ENCODE measurements at regions not wholly inside any gene's neighbourhood (a gene's known extent, or its start where the extent isn't known, plus 50 kb on each side); places are given as distances from the start of the nearest gene placed in this dataset.

- no peaks in the 10 kb centered on the region for H3K4me1 ChIP-seq (ENCODE audit: insufficient read depth)
- DNase-seq (ENCODE audit: low spot score): no peak
- Mint-ChIP-seq H3K4me3 (no peak overlapping the region), H3K27ac (no peak overlapping the region), H3K27me3 (ENCODE audit: insufficient read depth, low read depth, poor library complexity) (peaks cover 2% of the 10 kb centered on the region), H3K4me1 (0 out of 3 replicates have a peak, but pooled peaks cover 3% of the 10 kb centered on the region), H3K9me3 (peaks cover 8% of the 10 kb centered on the region), H3K36me3 (ENCODE audit: low read depth) (peaks cover 3% of the 10 kb centered on the region; the same call in 1 of the 3 replicates)
- peak overlapping the region; percentile 69 for H2AFZ ChIP-seq
- H3K27me3 ChIP-seq (ENCODE audit: insufficient read depth): no peaks in the 10 kb centered on the region
- no peak overlapping the region for H3K4me2 ChIP-seq
- TF ChIP-seq CREB1 (CRISPR knock-in tag; IDR thresholded peaks at IDR 0.05; ENCODE audit: low read depth): no peak
- no peak for TF ChIP-seq CTCF (conservative IDR thresholded peaks at IDR 0.05; ENCODE audit: low read depth in 2 of 2)
- no peak for TF ChIP-seq ZNF114 (CRISPR knock-in tag; IDR thresholded peaks at IDR 0.05)
- TF ChIP-seq ZNF331 (CRISPR knock-in tag; IDR thresholded peaks at IDR 0.05; ENCODE audit: low read depth): no peak
- TF ChIP-seq STAT1 (IDR thresholded peaks at IDR 0.05; ENCODE audit: unreplicated experiment): no peak
- no peak for TF ChIP-seq NANOG (IDR thresholded peaks at IDR 0.05; ENCODE audit: borderline replicate concordance)
- no peak for TF ChIP-seq ETS1 (IDR thresholded peaks at IDR 0.05)
- TF ChIP-seq, protein P1, sequence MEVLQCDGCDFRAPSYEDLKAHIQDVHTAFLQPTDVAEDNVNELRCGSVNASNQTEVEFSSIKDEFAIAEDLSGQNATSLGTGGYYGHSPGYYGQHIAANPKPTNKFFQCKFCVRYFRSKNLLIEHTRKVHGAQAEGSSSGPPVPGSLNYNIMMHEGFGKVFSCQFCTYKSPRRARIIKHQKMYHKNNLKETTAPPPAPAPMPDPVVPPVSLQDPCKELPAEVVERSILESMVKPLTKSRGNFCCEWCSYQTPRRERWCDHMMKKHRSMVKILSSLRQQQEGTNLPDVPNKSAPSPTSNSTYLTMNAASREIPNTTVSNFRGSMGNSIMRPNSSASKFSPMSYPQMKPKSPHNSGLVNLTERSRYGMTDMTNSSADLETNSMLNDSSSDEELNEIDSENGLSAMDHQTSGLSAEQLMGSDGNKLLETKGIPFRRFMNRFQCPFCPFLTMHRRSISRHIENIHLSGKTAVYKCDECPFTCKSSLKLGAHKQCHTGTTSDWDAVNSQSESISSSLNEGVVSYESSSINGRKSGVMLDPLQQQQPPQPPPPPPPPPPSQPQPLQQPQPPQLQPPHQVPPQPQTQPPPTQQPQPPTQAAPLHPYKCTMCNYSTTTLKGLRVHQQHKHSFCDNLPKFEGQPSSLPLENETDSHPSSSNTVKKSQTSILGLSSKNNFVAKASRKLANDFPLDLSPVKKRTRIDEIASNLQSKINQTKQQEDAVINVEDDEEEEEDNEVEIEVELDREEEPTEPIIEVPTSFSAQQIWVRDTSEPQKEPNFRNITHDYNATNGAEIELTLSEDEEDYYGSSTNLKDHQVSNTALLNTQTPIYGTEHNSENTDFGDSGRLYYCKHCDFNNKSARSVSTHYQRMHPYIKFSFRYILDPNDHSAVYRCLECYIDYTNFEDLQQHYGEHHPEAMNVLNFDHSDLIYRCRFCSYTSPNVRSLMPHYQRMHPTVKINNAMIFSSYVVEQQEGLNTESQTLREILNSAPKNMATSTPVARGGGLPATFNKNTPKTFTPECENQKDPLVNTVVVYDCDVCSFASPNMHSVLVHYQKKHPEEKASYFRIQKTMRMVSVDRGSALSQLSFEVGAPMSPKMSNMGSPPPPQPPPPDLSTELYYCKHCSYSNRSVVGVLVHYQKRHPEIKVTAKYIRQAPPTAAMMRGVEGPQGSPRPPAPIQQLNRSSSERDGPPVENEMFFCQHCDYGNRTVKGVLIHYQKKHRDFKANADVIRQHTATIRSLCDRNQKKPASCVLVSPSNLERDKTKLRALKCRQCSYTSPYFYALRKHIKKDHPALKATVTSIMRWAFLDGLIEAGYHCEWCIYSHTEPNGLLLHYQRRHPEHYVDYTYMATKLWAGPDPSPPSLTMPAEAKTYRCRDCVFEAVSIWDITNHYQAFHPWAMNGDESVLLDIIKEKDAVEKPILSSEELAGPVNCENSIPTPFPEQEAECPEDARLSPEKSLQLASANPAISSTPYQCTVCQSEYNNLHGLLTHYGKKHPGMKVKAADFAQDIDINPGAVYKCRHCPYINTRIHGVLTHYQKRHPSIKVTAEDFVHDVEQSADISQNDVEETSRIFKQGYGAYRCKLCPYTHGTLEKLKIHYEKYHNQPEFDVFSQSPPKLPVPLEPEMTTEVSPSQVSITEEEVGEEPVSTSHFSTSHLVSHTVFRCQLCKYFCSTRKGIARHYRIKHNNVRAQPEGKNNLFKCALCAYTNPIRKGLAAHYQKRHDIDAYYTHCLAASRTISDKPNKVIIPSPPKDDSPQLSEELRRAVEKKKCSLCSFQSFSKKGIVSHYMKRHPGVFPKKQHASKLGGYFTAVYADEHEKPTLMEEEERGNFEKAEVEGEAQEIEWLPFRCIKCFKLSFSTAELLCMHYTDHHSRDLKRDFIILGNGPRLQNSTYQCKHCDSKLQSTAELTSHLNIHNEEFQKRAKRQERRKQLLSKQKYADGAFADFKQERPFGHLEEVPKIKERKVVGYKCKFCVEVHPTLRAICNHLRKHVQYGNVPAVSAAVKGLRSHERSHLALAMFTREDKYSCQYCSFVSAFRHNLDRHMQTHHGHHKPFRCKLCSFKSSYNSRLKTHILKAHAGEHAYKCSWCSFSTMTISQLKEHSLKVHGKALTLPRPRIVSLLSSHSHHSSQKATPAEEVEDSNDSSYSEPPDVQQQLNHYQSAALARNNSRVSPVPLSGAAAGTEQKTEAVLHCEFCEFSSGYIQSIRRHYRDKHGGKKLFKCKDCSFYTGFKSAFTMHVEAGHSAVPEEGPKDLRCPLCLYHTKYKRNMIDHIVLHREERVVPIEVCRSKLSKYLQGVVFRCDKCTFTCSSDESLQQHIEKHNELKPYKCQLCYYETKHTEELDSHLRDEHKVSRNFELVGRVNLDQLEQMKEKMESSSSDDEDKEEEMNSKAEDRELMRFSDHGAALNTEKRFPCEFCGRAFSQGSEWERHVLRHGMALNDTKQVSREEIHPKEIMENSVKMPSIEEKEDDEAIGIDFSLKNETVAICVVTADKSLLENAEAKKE (CRISPR knock-in tag; IDR thresholded peaks at IDR 0.05): no peak
- no peak for TF ChIP-seq POLR2AphosphoS5 (IDR thresholded peaks at IDR 0.05; ENCODE audit: low read depth)
- TF ChIP-seq EZH2 (IDR thresholded peaks at IDR 0.05; ENCODE audit: low read depth, unreplicated experiment): no peak
- TF ChIP-seq JUNB (IDR thresholded peaks at IDR 0.05; ENCODE audit: unreplicated experiment): no peak
- no peaks in the 10 kb centered on the region for H3K9me2 ChIP-seq (ENCODE audit: insufficient read depth)
- no peaks in the 10 kb centered on the region for H4K20me1 ChIP-seq (replicated peaks; ENCODE audit: insufficient read depth)
- ATAC-seq: no peak
- H3K79me2 ChIP-seq (replicated peaks; ENCODE audit: insufficient read depth): no peaks in the 10 kb centered on the region
- H3K27ac ChIP-seq (ENCODE audit: low read depth): no peak overlapping the region
- no peaks in the 10 kb centered on the region for H3K36me3 ChIP-seq (ENCODE audit: insufficient read depth)
- H3F3A ChIP-seq (replicated peaks; ENCODE audit: low read depth): no peaks in the 10 kb centered on the region
- no peak overlapping the region for H3K4me3 ChIP-seq
Observed at GRCh38 chr5:2111569-2112105, 228.9 kb upstream of the IRX4 start.

All from GM23338 (cell line).